Psoas muscle (tissue), 7 donors: ENCODE measurements at regions not wholly inside any gene's neighbourhood (a gene's known extent, or its start where the extent isn't known, plus 50 kb on each side); places are given as distances from the start of the nearest gene placed in this dataset.

Experiments
- ATAC-seq, 4 donors: fragments of 200-7000 bp; cut with Tn5 transposase; one replicate each; pipeline ENCODE4 v1.9.1; 2020; ENCODE audit warnings: moderate library complexity in 3 of 4, mild to moderate bottlenecking in 2 of 4
- DNase-seq, 2 donors: peaks; one replicate each; pipeline ENCODE4 v3.0.0-alpha.2; 2020
- H3K27ac ChIP-seq: fragments of 200-600 bp; one replicate; pipeline ENCODE4 v1.8.0; 2022
- H3K27me3 ChIP-seq, 3 donors: fragments of 200-600 bp in 1 of 3; one replicate each; pipeline versions ENCODE4 v1.6.1 to v1.8.0; 2013 to 2022; ENCODE audit warnings: low read length in 2 of 3, mild to moderate bottlenecking in 2 of 3, moderate library complexity in 1 of 3; ENCODE audit not compliant: insufficient read depth in 3 of 3
- H3K36me3 ChIP-seq, 2 donors: fragments of 200-600 bp in 1 of 2; one replicate each; pipeline versions ENCODE4 v1.6.1 to v1.8.0; 2013 to 2022; ENCODE audit warnings: low read depth in 1 of 2, mild to moderate bottlenecking in 1 of 2, moderate library complexity in 1 of 2; ENCODE audit not compliant: insufficient read depth in 1 of 2
- H3K4me1 ChIP-seq: fragments of 200-600 bp; one replicate; pipeline ENCODE4 v1.8.0; 2022
- H3K4me3 ChIP-seq: fragments of 200-600 bp; one replicate; pipeline ENCODE4 v1.8.0; 2022; ENCODE audit warnings: mild to moderate bottlenecking
- H3K9me3 ChIP-seq: fragments of 200-600 bp; one replicate; pipeline ENCODE4 v1.8.0; 2022
- WGBS, 3 donors: extraction: QIAGEN DNeasy Blood & Tissue Kit; methylation state at CpG; one replicate each; pipeline versions ENCODE4 v1.1.6 to v1.1.7; 2013; 5-methylcytosine and 5-hydroxymethylcytosine counted together
- intact Hi-C, 2 donors: fragments of 100-400 bp; cut with DNase I; formaldehyde crosslinking; loops; one replicate each; pipeline versions ENCODE4 v1.11.0 to v1.14.2; 2022
- TF ChIP-seq, protein P1 (sequence below): fragments of 200-600 bp; IDR thresholded peaks from one replicate; pipeline ENCODE4 v1.8.0; 2022; ENCODE audit warnings: antibody characterized with exemption
- donor health status: healthy with polysubstance abuse.
- donor health status: DM: no; HTN: no; CAD: no; lungs with moderate emphysema.
- donor health status: Bipolar disorder and iron deficiency.
- donor health status: healthy.
- donor health status: DM: yes; HTN: yes; CAD: no.
- donor health status: DM: no; HTN: no; CAD: no.
- donor health status: DM: yes; HTN: yes; CAD: no.

GRCh38 chr17:53273126-53273525 lies 549.6 kb upstream of the KIF2B start:
- TF ChIP-seq, protein P1, sequence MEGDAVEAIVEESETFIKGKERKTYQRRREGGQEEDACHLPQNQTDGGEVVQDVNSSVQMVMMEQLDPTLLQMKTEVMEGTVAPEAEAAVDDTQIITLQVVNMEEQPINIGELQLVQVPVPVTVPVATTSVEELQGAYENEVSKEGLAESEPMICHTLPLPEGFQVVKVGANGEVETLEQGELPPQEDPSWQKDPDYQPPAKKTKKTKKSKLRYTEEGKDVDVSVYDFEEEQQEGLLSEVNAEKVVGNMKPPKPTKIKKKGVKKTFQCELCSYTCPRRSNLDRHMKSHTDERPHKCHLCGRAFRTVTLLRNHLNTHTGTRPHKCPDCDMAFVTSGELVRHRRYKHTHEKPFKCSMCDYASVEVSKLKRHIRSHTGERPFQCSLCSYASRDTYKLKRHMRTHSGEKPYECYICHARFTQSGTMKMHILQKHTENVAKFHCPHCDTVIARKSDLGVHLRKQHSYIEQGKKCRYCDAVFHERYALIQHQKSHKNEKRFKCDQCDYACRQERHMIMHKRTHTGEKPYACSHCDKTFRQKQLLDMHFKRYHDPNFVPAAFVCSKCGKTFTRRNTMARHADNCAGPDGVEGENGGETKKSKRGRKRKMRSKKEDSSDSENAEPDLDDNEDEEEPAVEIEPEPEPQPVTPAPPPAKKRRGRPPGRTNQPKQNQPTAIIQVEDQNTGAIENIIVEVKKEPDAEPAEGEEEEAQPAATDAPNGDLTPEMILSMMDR, result no peak
- Histone ChIP-seq H3K36me3 (no peaks in the 10 kb centered on the region), H3K27ac (no peak overlapping the region), H3K4me3 (no peak overlapping the region), H3K9me3 (no peaks in the 10 kb centered on the region), H3K27me3 (no peaks in the 10 kb centered on the region), H3K4me1 (no peaks in the 10 kb centered on the region)
- DNase-seq, result no peak
- WGBS, 3 donors, result 35 to 39% (median 36%) methylated on average over 2 of the region's 2 CpGs
- intact Hi-C loops, result no loop called here
- no peak for ATAC-seq

- ATAC-seq, result no peak
- intact Hi-C loops, result no loop called here
- no peak overlapping the region for H3K27ac ChIP-seq
- WGBS, 3 donors, result 5 to 28% (median 27%) methylated on average over 1 of the region's 1 CpG
- no peak for DNase-seq
- TF ChIP-seq, protein P1, result no peak
- H3K4me1 ChIP-seq, result no peaks in the 10 kb centered on the region
- H3K36me3 ChIP-seq, result no peaks in the 10 kb centered on the region
- no peaks in the 10 kb centered on the region for H3K27me3 ChIP-seq
- H3K4me3 ChIP-seq, result no peak overlapping the region
- no peaks in the 10 kb centered on the region for H3K9me3 ChIP-seq
Measured at GRCh38 chr17:53270936-53271335, 551.8 kb upstream of the KIF2B start.

DNA sequence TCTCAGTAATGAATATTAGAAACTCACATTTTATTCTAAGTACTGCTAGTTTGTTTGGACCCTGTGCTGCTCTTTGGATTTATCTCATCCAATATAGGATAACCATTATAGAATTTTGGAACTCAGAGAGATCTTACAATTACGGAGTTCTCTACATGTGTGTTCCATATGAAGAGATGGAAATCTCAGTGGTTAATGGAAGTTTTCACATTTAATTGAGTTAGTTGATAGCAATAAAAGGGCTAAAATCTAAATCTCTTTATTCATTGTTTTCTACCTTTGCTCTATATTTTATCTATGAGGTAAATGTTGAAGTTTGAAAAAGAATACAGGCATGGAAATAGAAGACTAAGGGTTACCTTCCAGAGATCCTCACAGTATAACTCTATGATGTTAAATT lies 558.0 kb upstream of the KIF2B start:
- ATAC-seq (no peak), DNase-seq (no peak)
- H3K4me3 ChIP-seq, result no peak overlapping the region
- H3K4me1 ChIP-seq, result no peaks in the 10 kb centered on the region
- no peaks in the 10 kb centered on the region for H3K9me3 ChIP-seq
- no peaks in the 10 kb centered on the region for H3K36me3 ChIP-seq
- intact Hi-C loops, result no loop called here
- 89 to 96% (median 94%) methylated on average over 1 of the region's 1 CpG for WGBS, 3 donors
- H3K27ac ChIP-seq, result no peak overlapping the region
- no peaks in the 10 kb centered on the region for H3K27me3 ChIP-seq
- TF ChIP-seq, protein P1, result no peak

- H3K27me3 ChIP-seq, result no peaks in the 10 kb centered on the region
- DNase-seq, result no peak
- intact Hi-C loops, result no loop called here
- H3K4me1 ChIP-seq, result no peaks in the 10 kb centered on the region
- no peak overlapping the region for H3K4me3 ChIP-seq
- no peaks in the 10 kb centered on the region for H3K36me3 ChIP-seq
- no peaks in the 10 kb centered on the region for H3K9me3 ChIP-seq
- no peak for ATAC-seq
- WGBS, 3 donors, result 20 to 39% (median 35%) methylated on average over 1 of the region's 1 CpG
- TF ChIP-seq, protein P1, result no peak
- no peak overlapping the region for H3K27ac ChIP-seq
Measured at GRCh38 chr17:53253956-53254597, 568.6 kb upstream of the KIF2B start.

GRCh38 chr17:53249036-53249435 lies 573.7 kb upstream of the KIF2B start:
- Histone ChIP-seq H3K4me3 (no peak overlapping the region), H3K27me3 (no peaks in the 10 kb centered on the region), H3K9me3 (no peaks in the 10 kb centered on the region), H3K27ac (no peak overlapping the region), H3K36me3 (no peaks in the 10 kb centered on the region), H3K4me1 (no peaks in the 10 kb centered on the region)
- intact Hi-C loops, result no loop called here
- DNase-seq (no peak), ATAC-seq (no peak)
- 30 to 45% (median 37%) methylated on average over 3 of the region's 3 CpGs for WGBS, 3 donors
- TF ChIP-seq, protein P1, result no peak
